ENCODE measurements at regions not wholly inside any gene's neighbourhood (a gene's known extent, or its start where the extent isn't known, plus 50 kb on each side); places are given as distances from the start of the nearest gene placed in this dataset.
"Not testable (repeated sequence)": the region's sequence is repeated elsewhere in the genome, so short reads cannot be mapped to it uniquely, and the experiment has no call there.

- H3K27me3 Mint-ChIP-seq, result peaks cover 30 to 35% of the 10 kb centered on the region in 2 donors
- H3K9me3 Mint-ChIP-seq, result peaks cover 20 to 23% of the 10 kb centered on the region in 2 donors
- no peak for DNase-seq
- H3K4me3 Mint-ChIP-seq, result no peak overlapping the region
- no peaks in the 10 kb centered on the region for H3K4me1 Mint-ChIP-seq
- H3K27ac Mint-ChIP-seq, result no peak overlapping the region
- peaks cover 0 to 2% of the 10 kb centered on the region in 2 donors for H3K36me3 Mint-ChIP-seq
- ATAC-seq (replicated peaks), result no peak
Observed at GRCh38 chr7:54933643-54934042, 85.2 kb upstream of the EGFR start.

DNA sequence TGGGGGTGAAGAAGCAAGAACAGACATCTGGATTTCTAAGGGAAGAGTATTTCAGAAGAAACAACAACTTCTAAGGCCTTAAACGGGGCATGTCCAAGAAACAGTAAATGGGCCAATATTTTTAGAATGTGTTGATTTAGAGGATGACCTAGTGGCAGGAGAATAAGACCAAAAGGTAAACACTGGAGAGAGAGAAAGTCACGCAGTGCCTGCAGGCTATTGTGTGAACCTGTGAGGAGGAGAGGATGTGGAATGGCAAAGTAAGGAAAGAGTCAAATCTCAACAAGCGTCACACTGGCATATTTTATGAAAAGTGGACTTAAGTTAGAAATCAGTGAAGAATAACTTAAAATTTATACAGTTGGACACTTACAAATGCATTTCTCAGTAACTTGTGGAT is 78.1 kb upstream of the EGFR start:
- no peak for ATAC-seq (replicated peaks)
- Mint-ChIP-seq H3K9me3 (peaks cover 6 to 12% of the 10 kb centered on the region in 2 donors), H3K36me3 (no peaks in the 10 kb centered on the region), H3K27ac (no peak overlapping the region), H3K4me3 (no peak overlapping the region), H3K4me1 (no peaks in the 10 kb centered on the region), H3K27me3 (no peaks in the 10 kb centered on the region)
- no peak for DNase-seq

- no peaks in the 10 kb centered on the region for H3K4me1 Mint-ChIP-seq
- no peak for ATAC-seq (replicated peaks)
Observed at GRCh38 chr7:54944179-54944578, 74.6 kb upstream of the EGFR start.

GRCh38 chr7:54946271-54946670 is 72.5 kb upstream of the EGFR start:
- ATAC-seq (replicated peaks) (no peak), DNase-seq (no peak)
- H3K36me3 Mint-ChIP-seq, result no peaks in the 10 kb centered on the region
- no peak overlapping the region for H3K27ac Mint-ChIP-seq
- no peak overlapping the region for H3K4me3 Mint-ChIP-seq
- no peaks in the 10 kb centered on the region for H3K4me1 Mint-ChIP-seq
- peaks cover 11 to 13% of the 10 kb centered on the region in 2 donors for H3K9me3 Mint-ChIP-seq
- H3K27me3 Mint-ChIP-seq, result no peaks in the 10 kb centered on the region

More at GRCh38 chr7:54944179-54944578, 74.6 kb upstream of the EGFR start:
- Mint-ChIP-seq H3K4me3 (no peak overlapping the region), H3K27ac (no peak overlapping the region), H3K27me3 (no peaks in the 10 kb centered on the region), H3K9me3 (peaks cover 6 to 14% of the 10 kb centered on the region in 2 donors), H3K36me3 (no peaks in the 10 kb centered on the region)
- DNase-seq, result no peak

- no peak for ATAC-seq (replicated peaks)
- no peaks in the 10 kb centered on the region for H3K4me1 Mint-ChIP-seq
- DNase-seq, result no peak
- H3K27ac Mint-ChIP-seq, result no peak overlapping the region
- no peaks in the 10 kb centered on the region for H3K27me3 Mint-ChIP-seq
- H3K9me3 Mint-ChIP-seq, result peaks cover 12 to 13% of the 10 kb centered on the region in 2 donors
- no peaks in the 10 kb centered on the region for H3K36me3 Mint-ChIP-seq
- no peak overlapping the region for H3K4me3 Mint-ChIP-seq
Observed at GRCh38 chr7:54946764-54947163, 72.1 kb upstream of the EGFR start.

GRCh38 chr7:54947266-54947665 is 71.6 kb upstream of the EGFR start:
- Mint-ChIP-seq H3K4me3 (no peak overlapping the region), H3K27me3 (no peaks in the 10 kb centered on the region), H3K36me3 (no peaks in the 10 kb centered on the region), H3K27ac (no peak overlapping the region), H3K9me3 (peaks cover 12 to 13% of the 10 kb centered on the region in 2 donors), H3K4me1 (no peaks in the 10 kb centered on the region)
- no peak for DNase-seq
- no peak for ATAC-seq (replicated peaks)

GRCh38 chr7:54949514-54949913 is 69.3 kb upstream of the EGFR start:
- DNase-seq; H3K9me3 Mint-ChIP-seq; H3K4me3 Mint-ChIP-seq; H3K27ac Mint-ChIP-seq; H3K36me3 Mint-ChIP-seq; H3K4me1 Mint-ChIP-seq; H3K27me3 Mint-ChIP-seq; ATAC-seq (replicated peaks): not testable (repeated sequence)

DNA sequence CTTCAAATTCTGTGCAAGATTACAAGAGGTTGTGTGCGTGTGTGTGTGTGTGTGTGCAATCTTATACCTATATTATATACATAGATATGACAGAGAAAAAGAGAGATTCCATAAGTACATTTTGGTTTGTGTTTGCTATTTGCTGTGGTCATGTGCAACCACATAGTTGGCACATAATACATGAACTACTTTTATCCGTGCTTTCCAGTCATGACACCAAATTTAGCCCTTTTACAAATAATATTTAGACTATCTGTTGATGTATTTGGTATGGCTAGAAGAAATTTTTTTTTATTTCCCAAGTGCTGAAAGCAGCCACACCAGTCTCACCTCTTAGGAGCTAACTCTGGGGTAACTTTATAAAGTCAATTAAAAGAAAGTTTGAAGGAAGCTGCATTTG is 63.5 kb upstream of the EGFR start:
- Mint-ChIP-seq H3K27me3 (no peaks in the 10 kb centered on the region), H3K4me1 (no peaks in the 10 kb centered on the region), H3K9me3 (peaks cover 10 to 15% of the 10 kb centered on the region in 2 donors), H3K27ac (no peak overlapping the region), H3K4me3 (no peak overlapping the region), H3K36me3 (no peaks in the 10 kb centered on the region)
- no peak for DNase-seq
- ATAC-seq (replicated peaks), result no peak

- no peak overlapping the region for H3K4me3 Mint-ChIP-seq
- H3K9me3 Mint-ChIP-seq, result peaks cover 10 to 17% of the 10 kb centered on the region in 2 donors
- H3K36me3 Mint-ChIP-seq, result no peaks in the 10 kb centered on the region
- no peak overlapping the region for H3K27ac Mint-ChIP-seq
- DNase-seq (no peak), ATAC-seq (replicated peaks) (no peak)
- no peaks in the 10 kb centered on the region for H3K4me1 Mint-ChIP-seq
- no peaks in the 10 kb centered on the region for H3K27me3 Mint-ChIP-seq
Observed at GRCh38 chr7:54955696-54956420, 63.0 kb upstream of the EGFR start.

DNA sequence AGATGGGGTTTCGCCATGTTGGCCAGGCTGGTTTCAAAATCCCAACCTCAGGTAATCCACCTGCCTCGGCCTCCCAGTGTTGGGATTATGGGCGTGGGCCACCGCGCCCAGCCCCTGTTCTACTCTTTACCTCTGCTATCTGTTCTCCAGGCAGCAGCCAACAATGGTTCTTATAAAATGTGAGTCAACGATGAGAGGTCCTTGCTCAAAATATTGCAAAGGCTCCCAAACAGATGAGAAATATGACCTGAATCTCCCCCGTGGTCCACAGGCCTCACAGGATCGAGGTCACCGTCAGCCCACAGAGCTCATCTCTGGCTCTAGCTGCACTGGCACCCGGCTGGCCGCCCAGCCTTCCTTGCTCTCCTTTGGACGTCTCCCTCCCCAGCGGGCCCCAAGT is 62.0 kb upstream of the EGFR start:
- H3K36me3 Mint-ChIP-seq, result no peaks in the 10 kb centered on the region
- no peak overlapping the region for H3K27ac Mint-ChIP-seq
- peaks cover 6 to 12% of the 10 kb centered on the region in 2 donors for H3K9me3 Mint-ChIP-seq
- ATAC-seq (replicated peaks) (no peak), DNase-seq (no peak)
- no peaks in the 10 kb centered on the region for H3K27me3 Mint-ChIP-seq
- no peak overlapping the region for H3K4me3 Mint-ChIP-seq
- H3K4me1 Mint-ChIP-seq, result no peaks in the 10 kb centered on the region

DNA sequence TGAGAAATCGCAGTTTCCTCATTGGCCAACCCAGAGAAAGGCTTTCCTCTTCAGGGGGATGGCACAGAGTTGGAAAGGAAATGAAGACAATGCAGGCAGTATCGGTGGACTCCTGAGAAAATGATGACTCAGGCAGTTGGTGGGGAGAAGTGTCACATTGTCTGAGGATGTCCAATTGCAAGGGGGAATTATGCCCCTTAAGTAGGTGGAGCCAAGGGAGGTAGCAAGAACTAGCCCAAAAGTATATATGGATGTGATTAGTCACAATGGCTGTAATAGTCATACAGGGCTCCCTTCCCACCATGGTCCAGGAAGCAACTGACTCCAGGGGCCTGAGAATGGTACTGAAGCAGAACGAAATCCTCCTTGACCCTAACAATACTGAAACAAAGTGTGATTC is 58.3 kb upstream of the EGFR start:
- ATAC-seq (replicated peaks) (no peak), DNase-seq (no peak)
- Mint-ChIP-seq H3K4me1 (no peaks in the 10 kb centered on the region), H3K4me3 (no peak overlapping the region), H3K9me3 (peaks cover 5 to 12% of the 10 kb centered on the region in 2 donors), H3K27ac (no peak overlapping the region), H3K36me3 (no peaks in the 10 kb centered on the region), H3K27me3 (no peaks in the 10 kb centered on the region)

- Mint-ChIP-seq H3K9me3 (peaks cover 5 to 12% of the 10 kb centered on the region in 2 donors), H3K27me3 (no peaks in the 10 kb centered on the region), H3K27ac (no peak overlapping the region), H3K4me1 (no peaks in the 10 kb centered on the region), H3K36me3 (no peaks in the 10 kb centered on the region), H3K4me3 (no peak overlapping the region)
- DNase-seq (no peak), ATAC-seq (replicated peaks) (no peak)
Observed at GRCh38 chr7:54961391-54961790, 57.4 kb upstream of the EGFR start.

- no peaks in the 10 kb centered on the region for H3K36me3 Mint-ChIP-seq
- no peaks in the 10 kb centered on the region for H3K27me3 Mint-ChIP-seq
- H3K27ac Mint-ChIP-seq, result no peak overlapping the region
- no peak for ATAC-seq (replicated peaks)
- H3K4me1 Mint-ChIP-seq, result no peaks in the 10 kb centered on the region
- H3K4me3 Mint-ChIP-seq, result no peak overlapping the region
- H3K9me3 Mint-ChIP-seq, result peaks cover 4 to 7% of the 10 kb centered on the region in 2 donors
- no peak for DNase-seq
Observed at GRCh38 chr7:54963155-54963554, 55.7 kb upstream of the EGFR start.

DNA sequence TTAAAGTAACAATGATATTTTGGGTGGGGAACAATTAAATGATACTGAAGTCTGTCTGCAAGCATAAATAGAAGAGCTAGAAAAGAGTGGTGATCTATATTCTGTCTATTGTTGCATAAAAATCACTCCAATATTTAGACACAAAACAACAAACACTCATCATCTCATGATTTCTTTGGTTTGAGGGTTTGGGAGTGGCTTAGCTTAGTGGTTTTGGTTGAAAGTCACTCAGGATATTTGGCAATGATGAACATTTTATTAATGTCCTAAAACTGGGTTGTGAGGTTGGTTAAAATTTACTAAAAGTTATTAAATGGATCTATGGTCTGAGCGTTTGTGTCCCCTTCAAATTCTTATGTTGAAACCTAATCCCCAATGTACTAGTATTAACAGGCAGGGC is 54.7 kb upstream of the EGFR start:
- H3K4me1 Mint-ChIP-seq, result no peaks in the 10 kb centered on the region
- ATAC-seq (replicated peaks) (no peak), DNase-seq (no peak)
- no peak overlapping the region for H3K27ac Mint-ChIP-seq
- peaks cover 4 to 7% of the 10 kb centered on the region in 2 donors for H3K9me3 Mint-ChIP-seq
- no peaks in the 10 kb centered on the region for H3K36me3 Mint-ChIP-seq
- no peaks in the 10 kb centered on the region for H3K27me3 Mint-ChIP-seq
- no peak overlapping the region for H3K4me3 Mint-ChIP-seq

- no peak overlapping the region for H3K4me3 Mint-ChIP-seq
- DNase-seq (no peak), ATAC-seq (replicated peaks) (no peak)
- no peaks in the 10 kb centered on the region for H3K27me3 Mint-ChIP-seq
- H3K4me1 Mint-ChIP-seq, result no peaks in the 10 kb centered on the region
- peaks cover 0 to 4% of the 10 kb centered on the region in 2 donors for H3K9me3 Mint-ChIP-seq
- no peaks in the 10 kb centered on the region for H3K36me3 Mint-ChIP-seq
- no peak overlapping the region for H3K27ac Mint-ChIP-seq
Observed at GRCh38 chr7:54967377-54967776, 51.4 kb upstream of the EGFR start.
